Fibroblast of skin of back (primary cell): ENCODE measurements at regions not wholly inside any gene's neighbourhood (a gene's known extent, or its start where the extent isn't known, plus 50 kb on each side); places are given as distances from the start of the nearest gene placed in this dataset.

ENCODE experiments used
- DNase-seq: peaks from one replicate; pipeline ENCODE4 v3.0.0-alpha.2; 2013

DNA sequence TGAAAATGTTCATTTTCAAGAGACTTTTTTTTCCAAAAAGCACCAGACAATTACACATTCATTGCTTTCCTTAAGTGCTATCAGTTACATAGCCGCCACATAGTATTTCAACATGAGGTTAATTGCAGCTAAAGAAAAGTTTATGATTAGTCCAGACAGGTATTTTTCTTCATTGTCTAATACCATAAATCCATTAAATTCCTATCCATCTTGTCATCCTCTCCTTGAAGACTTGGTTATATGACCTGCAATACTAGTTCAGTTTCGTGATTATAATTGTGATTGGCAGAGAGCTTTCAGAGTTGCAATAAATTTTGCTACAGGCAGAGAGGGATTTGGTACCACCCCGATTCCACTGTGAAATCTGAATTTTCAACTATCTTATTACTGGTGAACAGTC, 437.7 kb downstream of the GPATCH2 start:
- no peak for DNase-seq

DNA sequence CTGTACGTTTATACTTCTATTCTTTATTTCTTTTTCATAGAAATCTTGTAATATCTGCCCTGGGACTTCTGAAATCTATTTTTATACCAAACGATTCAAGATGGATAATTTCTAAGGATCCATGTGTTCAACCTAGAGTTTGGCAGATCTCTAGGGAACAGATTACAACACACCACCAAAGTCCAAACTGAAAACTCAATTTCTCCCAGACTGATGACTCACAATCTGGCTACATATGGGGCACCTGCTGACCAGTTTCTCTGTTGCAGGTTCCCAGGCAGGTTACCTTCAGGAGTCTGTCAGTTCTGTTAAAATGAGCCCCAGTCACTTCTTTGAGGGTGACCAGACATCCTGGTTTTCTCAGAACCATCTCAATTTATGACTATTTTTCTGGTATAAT, 439.4 kb downstream of the GPATCH2 start:
- no peak for DNase-seq

DNA sequence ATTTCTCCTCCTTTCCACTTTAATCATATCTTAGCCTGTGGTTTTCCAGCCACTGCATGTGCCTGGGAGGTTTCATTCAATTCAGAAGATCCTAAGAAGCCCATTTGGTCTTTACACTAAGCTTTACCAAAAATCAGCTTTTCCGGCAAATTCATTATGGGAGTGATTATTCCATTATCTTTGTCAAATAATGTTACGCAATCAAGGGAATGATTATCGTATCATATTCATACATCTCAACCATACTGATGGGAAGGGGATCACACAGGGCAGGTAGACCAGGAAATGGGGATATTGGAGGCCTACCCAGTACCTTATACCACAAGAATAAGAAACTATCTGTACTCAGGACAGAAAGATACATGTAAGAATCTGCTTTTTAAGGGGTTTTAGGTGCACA, 440.5 kb downstream of the GPATCH2 start:
- DNase-seq = no peak

DNA sequence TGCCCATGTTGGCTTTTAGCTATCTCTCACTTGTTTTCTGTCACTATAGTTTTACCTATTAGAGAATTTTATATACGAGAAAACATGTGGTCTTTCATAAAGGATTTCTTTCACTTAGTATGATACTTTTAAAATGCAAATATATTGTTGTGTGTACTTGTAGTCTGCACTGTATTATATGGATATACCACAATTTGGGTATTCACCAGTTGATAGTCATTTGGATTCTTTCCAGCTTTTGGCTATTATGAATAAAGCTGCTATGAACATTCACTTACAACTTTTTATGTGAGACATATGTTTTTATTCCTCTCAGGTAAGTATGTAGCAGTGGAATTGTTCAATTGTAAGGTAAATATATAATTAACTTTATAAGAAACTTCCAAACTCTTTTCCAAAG, 441.5 kb downstream of the GPATCH2 start:
- DNase-seq = no peak

DNA sequence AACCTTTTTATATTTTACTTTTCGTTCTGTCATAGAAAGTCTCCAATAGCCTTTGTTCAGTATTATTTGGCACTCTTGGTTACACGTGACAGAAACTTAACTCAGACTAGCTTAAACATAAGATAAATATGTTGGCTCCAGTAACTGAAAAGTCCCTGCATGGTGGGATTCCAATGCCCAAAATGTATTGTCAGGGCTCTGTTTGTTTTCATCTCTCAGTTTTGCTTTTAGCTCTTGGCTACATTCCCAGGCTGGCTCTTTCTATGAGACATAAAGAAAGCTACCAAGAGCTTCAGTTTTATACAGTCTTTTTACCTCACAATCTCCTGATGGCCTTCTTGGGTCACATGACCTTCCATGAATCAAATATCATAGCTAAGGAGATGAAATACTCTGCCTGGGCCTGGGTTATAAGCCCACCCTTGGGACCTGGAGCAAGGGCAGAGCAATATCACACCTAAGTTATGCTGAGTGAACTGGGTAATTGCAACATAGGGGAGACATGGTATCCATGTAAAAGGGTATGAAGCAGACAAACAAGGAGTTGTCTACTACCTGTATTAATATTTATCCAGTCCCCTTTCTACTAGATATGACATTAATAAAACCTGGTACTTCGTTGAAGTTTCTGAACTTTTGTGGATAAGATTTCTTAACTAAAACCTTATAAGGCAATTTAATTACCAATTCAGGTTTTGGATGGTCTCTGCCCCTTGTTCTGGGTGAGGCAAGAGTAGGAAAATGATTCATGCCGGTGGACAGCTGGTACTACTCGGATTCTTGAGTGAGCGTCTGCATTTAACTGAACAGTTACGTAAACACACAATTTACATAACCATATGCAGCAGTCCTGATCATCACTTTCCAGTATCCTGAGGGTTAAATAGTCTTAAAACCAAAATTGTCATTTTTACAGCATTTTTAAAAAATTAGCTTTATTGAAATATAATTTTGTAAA, 442.3 kb downstream of the GPATCH2 start:
- no peak for DNase-seq

DNA sequence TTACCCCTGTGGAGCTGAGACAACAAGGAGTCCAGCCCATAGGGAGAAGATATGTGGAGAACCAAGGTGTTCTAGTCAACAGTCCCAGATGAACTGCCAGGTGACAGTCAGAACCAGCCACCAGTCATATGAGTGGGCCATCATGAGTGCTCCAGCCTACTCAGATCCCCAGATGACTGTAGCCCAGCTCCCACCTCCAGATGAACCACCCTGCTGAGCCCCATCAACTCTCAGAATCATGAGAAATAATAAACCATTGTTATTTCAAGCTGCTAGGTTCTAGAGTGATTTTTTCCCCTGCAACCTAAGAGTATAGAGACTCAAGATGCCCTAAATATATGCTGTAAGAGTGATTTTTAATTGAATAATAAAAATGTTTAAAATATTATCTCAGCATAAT, 444.2 kb downstream of the GPATCH2 start:
- no peak for DNase-seq

DNA sequence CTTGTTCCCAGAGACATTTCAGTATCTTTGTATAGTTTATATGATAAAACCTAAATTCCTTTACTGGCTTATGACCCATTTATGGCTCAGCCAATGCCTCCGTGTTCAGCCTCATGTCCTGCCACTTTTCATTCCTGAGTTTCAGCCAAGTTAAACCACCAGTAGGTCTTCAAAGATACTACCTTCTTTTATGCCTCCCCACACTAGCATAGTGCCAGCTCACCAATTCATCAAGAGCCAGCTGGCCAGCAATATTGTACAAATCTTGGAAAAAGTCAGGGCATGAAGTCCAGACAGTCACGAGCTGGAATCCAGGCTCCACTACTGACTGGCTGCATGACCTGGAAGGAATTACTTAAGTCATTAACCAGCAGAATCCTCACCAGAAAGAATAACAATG, 446.0 kb downstream of the GPATCH2 start:
- DNase-seq = no peak

DNA sequence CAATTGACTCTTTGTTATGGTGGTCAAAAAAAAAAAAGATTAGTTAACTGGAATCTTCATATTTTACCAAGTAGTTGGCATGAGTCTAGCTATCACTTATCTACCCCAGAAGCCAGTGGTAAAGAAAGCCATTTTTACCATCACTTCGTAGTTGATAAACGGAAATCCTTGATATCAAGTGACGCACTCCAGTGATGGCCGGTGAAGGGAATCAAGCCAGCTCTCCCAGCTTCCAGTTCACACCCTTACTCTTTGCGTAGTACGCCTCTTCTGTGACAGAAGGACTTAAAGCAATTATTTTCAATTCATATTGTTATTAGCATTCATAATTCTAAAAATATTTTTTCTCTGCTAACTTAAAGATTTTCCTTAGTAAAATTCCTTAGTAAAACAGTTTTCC, 447.9 kb downstream of the GPATCH2 start:
- DNase-seq = no peak

DNA sequence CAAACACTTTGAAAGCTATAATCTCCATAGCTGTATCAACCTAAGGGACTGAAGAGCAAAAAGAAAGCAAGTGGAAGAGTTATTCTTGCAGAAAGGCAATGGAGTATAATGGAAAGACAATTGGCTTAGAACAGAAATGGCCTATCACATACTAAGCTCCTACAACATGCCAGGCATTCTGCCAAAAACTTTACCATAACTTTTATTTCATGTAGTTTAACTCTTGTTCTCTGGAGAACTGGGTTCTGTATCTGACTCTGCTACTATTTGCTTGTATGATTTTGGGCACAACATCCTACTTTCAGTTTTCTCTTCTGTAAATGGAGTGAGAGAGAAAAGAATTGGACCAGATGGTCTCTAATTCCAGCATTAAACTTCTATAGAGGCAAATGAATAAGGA, 449.1 kb downstream of the GPATCH2 start:
- DNase-seq = no peak

DNA sequence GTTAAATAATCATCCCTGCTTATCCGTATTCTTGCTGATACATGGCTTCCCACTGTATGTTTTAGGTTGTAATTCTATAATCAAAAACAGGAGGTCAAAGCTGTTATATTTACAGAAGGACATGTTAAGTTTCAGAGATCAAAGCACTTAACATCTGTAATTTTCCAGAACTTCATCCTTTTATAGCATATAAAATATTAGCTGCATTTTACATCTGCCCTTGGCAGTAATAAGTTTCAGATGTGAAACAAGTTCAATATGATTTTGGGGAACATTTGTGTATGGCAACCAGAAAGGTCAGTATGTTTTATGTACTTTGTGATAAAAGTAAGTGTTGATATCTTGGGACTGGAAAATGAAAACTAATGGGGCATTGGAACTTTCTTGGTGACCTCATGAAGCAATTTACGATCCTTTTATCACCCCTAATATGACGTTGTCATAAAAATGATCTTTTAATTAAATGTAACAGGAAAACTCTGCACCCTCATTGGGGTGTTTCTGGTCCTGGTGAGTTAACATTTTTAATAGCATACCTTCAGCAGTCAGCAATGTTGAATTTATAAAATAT, 449.6 kb downstream of the GPATCH2 start:
- no peak for DNase-seq

DNA sequence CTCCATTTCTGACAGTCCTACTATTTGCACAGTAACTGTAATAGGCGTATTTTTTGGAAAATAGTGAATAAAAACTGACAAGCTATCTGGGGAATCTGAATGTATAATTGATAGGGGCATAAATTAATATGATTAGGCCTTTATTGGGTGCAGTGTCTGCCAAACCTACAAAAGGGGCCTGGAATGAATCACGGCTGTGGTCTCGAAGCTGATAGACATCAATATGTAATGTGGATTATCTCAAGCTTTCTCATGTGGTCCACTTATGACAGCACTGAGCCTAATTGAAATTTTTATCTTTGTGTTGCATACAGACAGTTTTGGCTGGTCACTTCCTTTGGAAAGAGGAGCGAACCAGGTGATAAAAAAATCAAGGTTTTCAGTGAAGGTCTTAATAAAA, 450.4 kb downstream of the GPATCH2 start:
- DNase-seq = no peak

DNA sequence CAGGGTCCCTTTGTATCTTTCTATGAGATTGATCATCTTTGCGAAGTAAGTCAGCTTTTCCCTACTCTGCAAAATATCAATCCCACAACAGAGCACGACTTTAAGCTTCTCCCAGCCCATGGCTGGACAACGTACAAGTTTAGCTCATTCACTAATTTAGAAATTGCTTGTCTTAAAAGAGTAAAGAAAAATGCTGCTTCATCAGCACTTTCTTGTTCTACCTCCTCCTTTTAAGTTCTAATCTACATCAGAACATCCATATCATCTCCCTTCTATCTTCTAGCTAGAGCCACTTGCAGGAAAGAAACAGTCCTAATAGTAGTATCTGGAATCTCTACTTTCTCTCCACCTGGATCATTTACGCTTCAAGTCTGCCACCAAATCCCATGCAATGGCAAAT, 441.2 kb upstream of the ESRRG start:
- no peak for DNase-seq

DNA sequence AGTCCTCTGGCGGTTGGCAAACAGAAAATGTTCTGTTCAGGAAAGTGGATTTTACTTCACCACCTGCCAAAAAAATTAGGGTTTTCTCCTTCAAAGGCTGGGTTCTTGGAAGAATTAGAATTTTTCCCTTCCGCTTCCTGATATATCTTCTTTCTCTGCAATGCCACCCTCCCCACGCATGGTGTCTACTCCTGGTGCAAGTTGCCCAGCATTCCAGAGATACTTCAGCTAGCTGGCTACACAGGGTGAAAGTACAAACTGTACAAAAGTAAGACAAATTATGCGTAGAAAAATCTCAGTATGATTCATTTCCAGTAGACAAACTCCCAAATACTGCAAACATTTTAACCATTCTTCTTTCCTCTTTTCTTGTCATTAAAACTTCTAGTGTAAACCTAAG, 430.1 kb upstream of the ESRRG start:
- no peak for DNase-seq

DNA sequence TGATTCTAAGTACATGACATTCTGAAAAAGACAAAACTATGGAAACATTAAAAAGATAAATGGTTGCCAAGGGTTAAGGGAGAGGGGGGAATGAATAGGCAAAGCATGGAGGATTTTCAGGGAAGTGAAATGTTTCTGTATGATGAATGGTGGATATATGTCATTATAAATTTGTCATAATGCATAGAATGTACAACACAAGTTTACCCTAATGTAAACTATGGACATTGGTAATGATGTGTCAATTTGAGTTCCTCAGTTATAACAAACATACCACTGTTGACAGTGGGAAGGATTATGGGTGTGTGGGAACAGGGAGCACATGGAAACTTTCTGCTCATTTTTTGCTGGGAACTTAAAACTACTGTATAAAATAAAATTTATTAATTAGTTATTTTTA, 427.1 kb upstream of the ESRRG start:
- DNase-seq = no peak

DNA sequence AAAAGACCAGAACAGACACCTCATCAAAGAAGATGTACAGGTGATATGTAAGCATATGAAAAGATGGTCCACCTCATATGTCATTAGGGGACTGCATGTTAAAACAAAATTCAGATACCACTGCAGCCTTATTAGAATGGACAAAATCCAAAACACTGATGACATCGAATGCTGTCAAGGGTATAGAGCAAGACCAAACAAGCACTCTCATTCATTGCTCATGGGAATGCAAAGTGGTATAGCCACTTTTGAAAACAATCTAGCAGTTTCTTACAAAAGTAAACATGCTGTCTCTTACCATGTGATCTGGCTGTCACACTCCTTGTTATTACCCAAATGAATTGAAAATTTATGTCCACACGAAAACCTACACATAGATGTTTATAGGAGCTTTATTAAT, 426.6 kb upstream of the ESRRG start:
- DNase-seq = no peak

DNA sequence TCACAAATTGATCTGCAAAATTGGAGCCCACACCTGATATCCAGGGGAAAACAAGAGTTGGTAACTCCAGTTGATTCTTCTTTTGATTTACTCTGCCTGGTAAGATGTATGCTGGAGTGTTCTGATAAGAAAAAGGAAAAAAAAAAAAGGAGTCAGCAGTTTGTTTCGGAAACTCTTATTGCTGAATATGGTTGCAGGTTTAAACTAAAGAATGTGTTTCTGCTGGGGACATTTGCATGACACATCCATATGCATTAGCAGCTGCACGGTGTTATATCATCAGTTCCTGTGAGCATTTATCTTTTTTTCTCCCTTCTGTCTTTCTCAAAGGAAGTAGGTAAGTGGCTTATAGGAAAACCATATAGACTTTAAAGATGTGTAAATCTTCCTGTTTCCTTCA, 418.5 kb upstream of the ESRRG start:
- no peak for DNase-seq

DNA sequence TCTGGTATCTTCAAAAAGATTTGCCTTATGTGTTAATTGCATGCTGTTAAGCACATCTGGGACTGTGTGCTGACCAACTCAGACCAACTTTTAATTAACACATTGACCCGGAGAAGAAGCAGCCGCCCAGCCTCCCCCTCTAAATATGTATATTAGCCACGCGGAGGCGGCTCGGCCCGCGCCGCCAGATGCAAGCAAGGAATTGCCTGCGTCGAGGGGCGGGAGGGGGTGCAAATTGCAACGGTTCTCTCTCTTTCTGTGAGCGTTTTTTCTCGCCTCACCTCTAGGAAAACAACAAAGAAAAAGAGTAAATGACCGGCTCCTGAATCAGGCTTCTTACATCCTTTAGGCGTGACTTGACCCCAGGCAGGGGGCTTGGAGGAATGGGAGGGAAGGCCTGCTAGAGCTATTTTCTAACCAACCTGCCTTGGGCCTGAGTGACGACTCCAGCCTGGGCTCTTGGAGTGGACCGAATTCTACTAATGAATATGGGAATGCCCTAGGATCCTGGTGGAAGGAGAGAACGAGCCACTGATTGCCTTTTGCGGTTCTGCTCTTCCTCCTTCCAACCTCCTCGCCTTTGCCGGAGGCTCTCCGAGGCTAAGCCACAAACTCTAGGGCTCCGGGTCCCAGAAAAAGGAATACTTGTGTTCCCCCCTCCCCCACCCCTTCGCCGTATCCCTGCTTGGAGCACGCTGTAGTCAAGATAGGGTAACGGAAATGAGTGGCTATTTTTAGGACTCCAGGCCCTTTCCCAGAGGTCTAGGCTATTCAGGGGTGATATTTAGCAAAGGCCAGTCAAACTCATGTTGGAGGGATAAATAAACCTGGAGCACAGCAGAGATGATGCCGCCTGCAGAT, 417.0 kb upstream of the ESRRG start:
- DNase-seq = no peak

DNA sequence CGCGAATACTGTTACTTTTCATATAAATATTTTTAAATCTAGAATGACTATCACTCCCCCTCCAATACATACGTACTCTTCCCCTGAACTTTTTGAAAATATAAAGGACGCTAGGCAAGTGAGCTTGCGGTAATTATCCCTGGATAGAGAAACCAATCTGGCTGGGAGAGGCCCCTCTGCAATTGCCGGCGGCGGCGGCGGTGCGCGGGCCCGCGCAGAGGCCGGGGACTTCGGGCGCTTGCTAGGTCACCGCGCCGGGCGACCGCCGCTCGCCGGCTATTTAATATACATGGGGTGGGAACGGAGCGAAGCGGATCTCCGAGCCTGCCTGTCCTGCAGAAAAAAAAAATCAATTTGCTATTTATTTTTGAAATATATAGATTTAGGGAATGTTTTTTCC, 416.3 kb upstream of the ESRRG start:
- no peak for DNase-seq

DNA sequence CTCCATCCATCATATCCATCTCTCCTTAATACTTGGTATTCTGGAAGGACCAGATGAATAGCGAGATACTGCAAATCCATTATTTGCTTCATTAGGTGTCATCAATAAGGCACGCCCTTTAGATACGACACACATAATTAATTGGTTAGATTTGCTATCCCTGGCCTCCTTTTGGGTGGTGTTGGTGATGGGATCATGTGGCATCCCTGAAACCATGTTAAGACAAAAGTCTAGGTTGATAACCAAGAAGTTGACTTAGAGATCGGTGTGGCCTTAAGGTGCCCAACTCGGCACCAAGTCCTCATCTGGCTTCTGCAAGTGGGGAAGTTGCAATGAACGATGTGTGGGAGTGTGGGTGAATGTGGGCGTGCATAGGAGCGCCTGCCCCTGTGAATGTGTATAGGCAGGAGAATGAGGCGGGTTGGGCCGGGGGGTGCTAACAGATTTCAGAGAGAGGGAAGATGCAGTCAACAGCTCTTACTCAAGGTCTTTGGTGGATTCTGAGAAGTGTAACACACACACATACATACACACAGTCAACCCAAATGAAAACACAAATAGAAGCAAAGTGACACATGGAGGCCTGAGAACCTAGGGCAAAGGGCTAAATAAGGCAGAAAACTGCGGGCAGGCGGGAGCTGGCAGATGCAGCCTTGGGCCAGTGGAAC, 415.7 kb upstream of the ESRRG start:
- DNase-seq = no peak

DNA sequence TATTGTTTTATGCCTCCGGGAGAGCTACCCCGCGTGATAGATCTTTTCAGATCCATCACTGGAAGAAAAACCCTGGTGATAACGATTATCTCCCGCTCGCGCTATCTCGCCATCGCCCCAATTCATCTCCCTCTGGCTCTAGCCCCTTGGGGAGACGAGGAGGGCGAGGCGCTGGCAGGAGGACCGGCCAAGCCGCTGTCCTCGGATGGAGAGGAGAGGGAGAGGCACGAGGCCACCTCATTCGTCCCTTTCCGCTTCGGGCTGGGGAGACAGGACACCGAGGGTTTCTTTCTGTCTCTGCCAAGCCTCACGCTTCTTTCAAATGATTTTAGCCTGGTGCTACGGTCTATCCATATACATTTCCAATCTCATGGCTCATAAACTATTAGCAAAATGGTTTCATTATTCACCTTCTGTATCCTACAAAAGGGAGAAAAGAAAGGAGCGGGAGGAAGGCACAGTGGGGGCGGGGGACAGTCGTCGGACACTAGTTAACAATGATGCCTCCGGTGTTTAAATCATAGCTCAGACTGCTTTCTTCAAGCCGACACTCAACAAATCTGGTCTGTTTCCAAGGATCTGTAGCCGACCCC, 415.0 kb upstream of the ESRRG start:
- DNase-seq = no peak

DNA sequence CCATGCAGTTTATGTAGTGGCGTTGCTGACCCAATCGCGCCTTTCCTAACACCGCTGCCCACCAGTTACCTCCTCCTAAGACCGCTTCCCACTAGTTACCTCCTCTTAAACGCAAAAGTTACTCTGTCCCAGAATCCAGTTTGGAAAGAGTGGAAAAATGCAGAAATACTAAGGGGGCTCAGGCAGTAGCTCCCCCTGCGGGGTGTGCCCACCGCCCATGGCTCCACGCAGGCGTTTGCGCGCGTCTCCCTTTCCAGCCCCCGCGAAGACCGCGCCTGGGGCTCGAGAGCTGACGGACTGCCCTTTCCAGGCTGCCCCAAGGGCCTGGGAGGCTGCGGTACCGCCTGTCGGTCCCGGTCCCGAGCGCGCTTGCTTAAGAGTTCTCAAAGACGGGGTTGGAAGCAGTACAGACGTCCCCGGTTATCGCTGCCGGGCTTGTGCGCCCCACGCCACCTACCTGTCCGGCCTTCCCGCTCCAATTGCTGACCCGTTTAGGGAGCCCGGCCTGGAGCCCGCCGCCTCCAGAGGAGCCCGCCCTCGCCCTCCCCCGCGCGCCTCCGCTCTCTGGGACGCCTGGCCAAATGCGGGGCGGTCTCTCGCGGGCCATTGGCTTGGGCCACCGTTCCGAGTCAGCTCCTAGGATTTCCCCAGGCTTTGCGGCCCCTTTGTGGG, 414.1 kb upstream of the ESRRG start:
- DNase-seq = no peak

DNA sequence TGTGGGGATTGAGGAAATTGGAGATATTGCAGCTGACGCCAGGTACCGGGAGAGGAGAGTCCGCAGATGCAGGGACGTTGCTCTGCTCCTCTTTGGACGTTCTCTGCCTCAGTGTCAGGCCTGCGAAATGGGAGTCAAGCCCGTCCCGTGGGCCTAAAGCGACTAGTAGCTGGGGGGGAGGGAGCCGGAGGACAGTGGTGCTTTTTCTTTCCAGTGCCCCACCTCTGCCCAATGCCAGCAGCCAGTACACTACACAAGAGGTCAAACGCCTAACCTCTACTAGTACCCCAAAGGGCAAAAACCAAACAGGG, 413.6 kb upstream of the ESRRG start:
- no peak for DNase-seq
